ENCODE measurements at regions not wholly inside any gene's neighbourhood (a gene's known extent, or its start where the extent isn't known, plus 50 kb on each side); places are given as distances from the start of the nearest gene placed in this dataset.

GRCh38 chr2:136359121-136359965 is 241.4 kb upstream of the CXCR4 start:
- FAIRE-seq (no peak), DNase-seq (no peak)
- Histone ChIP-seq H3K27ac (ENCODE audit: low read depth in 2 of 2, low read length in 2 of 2) (no peak overlapping the region), H3K9ac (ENCODE audit: low read length in 3 of 3) (no peak overlapping the region), H3K9me3 (ENCODE audit: control insufficient read depth in 2 of 3, insufficient read depth in 1 of 3, low read length in 3 of 3) (no peaks in the 10 kb centered on the region), H3K4me3 (ENCODE audit: low read length in 3 of 3) (no peak overlapping the region), H3K27me3 (ENCODE audit: control insufficient read depth, insufficient read depth, low read length) (no peaks in the 10 kb centered on the region), H3K36me3 (ENCODE audit: control insufficient read depth in 2 of 3, insufficient read depth in 3 of 3, low read length in 3 of 3) (no peaks in the 10 kb centered on the region), H3K4me1 (ENCODE audit: control insufficient read depth in 2 of 3, insufficient read depth in 2 of 3, low read depth in 1 of 3, low read length in 3 of 3) (no peaks in the 10 kb centered on the region)
- no peak for TF ChIP-seq CTCF (IDR thresholded peaks at IDR 0.05; ENCODE audit: borderline replicate concordance, extremely low read depth, insufficient read depth)
- intact Hi-C loops (cut with DNase I) = no loop called here

GRCh38 chr2:136358576-136358975 is 240.6 kb upstream of the CXCR4 start:
- Histone ChIP-seq H3K4me1 (ENCODE audit: control insufficient read depth in 2 of 3, insufficient read depth in 2 of 3, low read depth in 1 of 3, low read length in 3 of 3) (no peaks in the 10 kb centered on the region), H3K9ac (ENCODE audit: low read length in 3 of 3) (no peak overlapping the region), H3K36me3 (ENCODE audit: control insufficient read depth in 2 of 3, insufficient read depth in 3 of 3, low read length in 3 of 3) (no peaks in the 10 kb centered on the region), H3K27ac (ENCODE audit: low read depth in 2 of 2, low read length in 2 of 2) (no peak overlapping the region), H3K4me3 (ENCODE audit: low read length in 3 of 3) (no peak overlapping the region), H3K9me3 (ENCODE audit: control insufficient read depth in 2 of 3, insufficient read depth in 1 of 3, low read length in 3 of 3) (no peaks in the 10 kb centered on the region), H3K27me3 (ENCODE audit: control insufficient read depth, insufficient read depth, low read length) (no peaks in the 10 kb centered on the region)
- FAIRE-seq = no peak
- TF ChIP-seq CTCF (IDR thresholded peaks at IDR 0.05; ENCODE audit: borderline replicate concordance, extremely low read depth, insufficient read depth) = no peak
- intact Hi-C loops (cut with DNase I) = no loop called here
- no peak for DNase-seq

GRCh38 chr2:136357007-136357380 is 239.0 kb upstream of the CXCR4 start:
- TF ChIP-seq CTCF (IDR thresholded peaks at IDR 0.05; ENCODE audit: borderline replicate concordance, extremely low read depth, insufficient read depth) = no peak
- H3K27ac ChIP-seq (ENCODE audit: low read depth in 2 of 2, low read length in 2 of 2) = no peak overlapping the region
- no peak overlapping the region for H3K9ac ChIP-seq (ENCODE audit: low read length in 3 of 3)
- no peak overlapping the region for H3K4me3 ChIP-seq (ENCODE audit: low read length in 3 of 3)
- DNase-seq (no peak), FAIRE-seq (no peak)
- no peaks in the 10 kb centered on the region for H3K4me1 ChIP-seq (ENCODE audit: control insufficient read depth in 2 of 3, insufficient read depth in 2 of 3, low read depth in 1 of 3, low read length in 3 of 3)
- no peaks in the 10 kb centered on the region for H3K9me3 ChIP-seq (ENCODE audit: control insufficient read depth in 2 of 3, insufficient read depth in 1 of 3, low read length in 3 of 3)
- intact Hi-C loops (cut with DNase I) = no loop called here
- no peaks in the 10 kb centered on the region for H3K27me3 ChIP-seq (ENCODE audit: control insufficient read depth, insufficient read depth, low read length)
- no peaks in the 10 kb centered on the region for H3K36me3 ChIP-seq (ENCODE audit: control insufficient read depth in 2 of 3, insufficient read depth in 3 of 3, low read length in 3 of 3)

All from kidney (tissue), 13 donors.